A549 (cell line): ENCODE measurements at regions not wholly inside any gene's neighbourhood (a gene's known extent, or its start where the extent isn't known, plus 50 kb on each side); places are given as distances from the start of the nearest gene placed in this dataset.

Experiments
- BCL3 ChIP-seq: fragments of >200 bp; sonication (Bioruptor Twin); formaldehyde crosslinking; IDR thresholded peaks from 3 replicates; pipeline ENCODE4 v1.6.1; 2016
- BHLHE40 ChIP-seq: IDR thresholded peaks from 2 replicates; pipeline ENCODE4 v1.6.1; 2012; ENCODE audit warnings: low read depth, low read length, inconsistent platforms
- CBX8 ChIP-seq: fragments of 200-600 bp; sonication (generic); IDR thresholded peaks from 2 replicates; pipeline ENCODE4 v1.6.1; 2016
- CTCF ChIP-seq: fragments of >200 bp; sonication (Bioruptor Twin); formaldehyde crosslinking; IDR thresholded peaks from 3 replicates; pipeline ENCODE4 v1.5.1; 2016
- EHMT2 ChIP-seq: fragments of 200-600 bp; sonication (generic); IDR thresholded peaks from 2 replicates; pipeline ENCODE4 v1.6.1; 2016; ENCODE audit warnings: antibody characterized with exemption, low read depth, mild to moderate bottlenecking, moderate library complexity
- KDM1A ChIP-seq: fragments of 200-600 bp; sonication (generic); IDR thresholded peaks from 2 replicates; pipeline ENCODE4 v1.6.1; 2016; ENCODE audit warnings: low read depth, mild to moderate bottlenecking
- RAD21 ChIP-seq, 2 experiments: fragments of >200 bp in 1 of 2; sonication (Bioruptor Twin) in 1 of 2; formaldehyde crosslinking in 1 of 2; IDR thresholded peaks in 1 of 2; conservative IDR thresholded peaks in 1 of 2; 2 replicates in 1 of 2; 3 replicates in 1 of 2; pipeline ENCODE4 v1.6.1; 2012 to 2018; ENCODE audit warnings: inconsistent platforms in 1 of 2
- RNF2 ChIP-seq: fragments of 200-600 bp; sonication (generic); IDR thresholded peaks from 2 replicates; pipeline ENCODE4 v1.6.1; 2016; ENCODE audit warnings: low read depth, mild to moderate bottlenecking, antibody characterized with exemption, moderate library complexity, borderline replicate concordance
- TF ChIP-seq, protein P1 (sequence below): fragments of 450-650 bp; IDR thresholded peaks from 2 replicates; pipeline ENCODE4 v1.6.1; 2014; ENCODE audit warnings: antibody characterized with exemption
- TF ChIP-seq, protein P2 (sequence below): fragments of 150-350 bp; IDR thresholded peaks from 2 replicates; pipeline ENCODE4 v1.6.1; 2014; ENCODE audit warnings: low read depth, mild to moderate bottlenecking, low read length

GRCh38 chr11:64474680-64475079 lies 81.1 kb upstream of the SLC22A11 start:
- TF ChIP-seq BHLHE40 (no peak), RNF2 (no peak), CTCF (no peak), KDM1A (no peak), CBX8 (no peak), RAD21 (conservative IDR thresholded peaks at IDR 0.05 in 1 of 2, IDR thresholded peaks at IDR 0.05 in 1 of 2) (no peak), EHMT2 (no peak), BCL3 (no peak)
- TF ChIP-seq, protein P1, sequence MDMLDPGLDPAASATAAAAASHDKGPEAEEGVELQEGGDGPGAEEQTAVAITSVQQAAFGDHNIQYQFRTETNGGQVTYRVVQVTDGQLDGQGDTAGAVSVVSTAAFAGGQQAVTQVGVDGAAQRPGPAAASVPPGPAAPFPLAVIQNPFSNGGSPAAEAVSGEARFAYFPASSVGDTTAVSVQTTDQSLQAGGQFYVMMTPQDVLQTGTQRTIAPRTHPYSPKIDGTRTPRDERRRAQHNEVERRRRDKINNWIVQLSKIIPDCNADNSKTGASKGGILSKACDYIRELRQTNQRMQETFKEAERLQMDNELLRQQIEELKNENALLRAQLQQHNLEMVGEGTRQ: no peak
- TF ChIP-seq, protein P2, sequence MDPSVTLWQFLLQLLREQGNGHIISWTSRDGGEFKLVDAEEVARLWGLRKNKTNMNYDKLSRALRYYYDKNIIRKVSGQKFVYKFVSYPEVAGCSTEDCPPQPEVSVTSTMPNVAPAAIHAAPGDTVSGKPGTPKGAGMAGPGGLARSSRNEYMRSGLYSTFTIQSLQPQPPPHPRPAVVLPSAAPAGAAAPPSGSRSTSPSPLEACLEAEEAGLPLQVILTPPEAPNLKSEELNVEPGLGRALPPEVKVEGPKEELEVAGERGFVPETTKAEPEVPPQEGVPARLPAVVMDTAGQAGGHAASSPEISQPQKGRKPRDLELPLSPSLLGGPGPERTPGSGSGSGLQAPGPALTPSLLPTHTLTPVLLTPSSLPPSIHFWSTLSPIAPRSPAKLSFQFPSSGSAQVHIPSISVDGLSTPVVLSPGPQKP: no peak
